ENCODE measurements at regions not wholly inside any gene's neighbourhood (a gene's known extent, or its start where the extent isn't known, plus 50 kb on each side); places are given as distances from the start of the nearest gene placed in this dataset.

DNA sequence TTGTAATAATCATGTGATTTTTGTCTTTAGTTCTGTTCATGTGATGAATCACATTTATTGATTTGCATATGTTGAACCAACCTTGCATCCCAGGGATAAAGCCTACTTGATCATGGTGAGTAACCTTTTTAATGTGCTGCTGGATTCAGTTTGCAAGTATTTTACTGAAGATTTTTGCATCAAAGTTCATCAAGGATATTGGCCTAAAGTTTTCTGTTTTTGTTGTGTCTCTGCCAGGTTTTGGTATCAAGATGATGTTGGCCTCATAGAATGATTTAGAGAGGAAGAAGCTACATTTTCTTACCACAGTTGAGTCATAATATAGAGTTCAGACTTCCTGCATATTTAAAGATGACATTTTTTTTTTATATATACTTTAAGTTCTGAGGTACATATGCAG is 455.9 kb downstream of the PLPP3 start (continued):
- TF ChIP-seq ZBTB4 (CRISPR knock-in tag; IDR thresholded peaks at IDR 0.05; ENCODE audit: borderline replicate concordance) (no peak), ZNF280D (CRISPR knock-in tag; IDR thresholded peaks at IDR 0.05) (no peak), ZNF441 (CRISPR knock-in tag; IDR thresholded peaks at IDR 0.05; ENCODE audit: borderline replicate concordance) (no peak)
- TF ChIP-seq, protein P1, sequence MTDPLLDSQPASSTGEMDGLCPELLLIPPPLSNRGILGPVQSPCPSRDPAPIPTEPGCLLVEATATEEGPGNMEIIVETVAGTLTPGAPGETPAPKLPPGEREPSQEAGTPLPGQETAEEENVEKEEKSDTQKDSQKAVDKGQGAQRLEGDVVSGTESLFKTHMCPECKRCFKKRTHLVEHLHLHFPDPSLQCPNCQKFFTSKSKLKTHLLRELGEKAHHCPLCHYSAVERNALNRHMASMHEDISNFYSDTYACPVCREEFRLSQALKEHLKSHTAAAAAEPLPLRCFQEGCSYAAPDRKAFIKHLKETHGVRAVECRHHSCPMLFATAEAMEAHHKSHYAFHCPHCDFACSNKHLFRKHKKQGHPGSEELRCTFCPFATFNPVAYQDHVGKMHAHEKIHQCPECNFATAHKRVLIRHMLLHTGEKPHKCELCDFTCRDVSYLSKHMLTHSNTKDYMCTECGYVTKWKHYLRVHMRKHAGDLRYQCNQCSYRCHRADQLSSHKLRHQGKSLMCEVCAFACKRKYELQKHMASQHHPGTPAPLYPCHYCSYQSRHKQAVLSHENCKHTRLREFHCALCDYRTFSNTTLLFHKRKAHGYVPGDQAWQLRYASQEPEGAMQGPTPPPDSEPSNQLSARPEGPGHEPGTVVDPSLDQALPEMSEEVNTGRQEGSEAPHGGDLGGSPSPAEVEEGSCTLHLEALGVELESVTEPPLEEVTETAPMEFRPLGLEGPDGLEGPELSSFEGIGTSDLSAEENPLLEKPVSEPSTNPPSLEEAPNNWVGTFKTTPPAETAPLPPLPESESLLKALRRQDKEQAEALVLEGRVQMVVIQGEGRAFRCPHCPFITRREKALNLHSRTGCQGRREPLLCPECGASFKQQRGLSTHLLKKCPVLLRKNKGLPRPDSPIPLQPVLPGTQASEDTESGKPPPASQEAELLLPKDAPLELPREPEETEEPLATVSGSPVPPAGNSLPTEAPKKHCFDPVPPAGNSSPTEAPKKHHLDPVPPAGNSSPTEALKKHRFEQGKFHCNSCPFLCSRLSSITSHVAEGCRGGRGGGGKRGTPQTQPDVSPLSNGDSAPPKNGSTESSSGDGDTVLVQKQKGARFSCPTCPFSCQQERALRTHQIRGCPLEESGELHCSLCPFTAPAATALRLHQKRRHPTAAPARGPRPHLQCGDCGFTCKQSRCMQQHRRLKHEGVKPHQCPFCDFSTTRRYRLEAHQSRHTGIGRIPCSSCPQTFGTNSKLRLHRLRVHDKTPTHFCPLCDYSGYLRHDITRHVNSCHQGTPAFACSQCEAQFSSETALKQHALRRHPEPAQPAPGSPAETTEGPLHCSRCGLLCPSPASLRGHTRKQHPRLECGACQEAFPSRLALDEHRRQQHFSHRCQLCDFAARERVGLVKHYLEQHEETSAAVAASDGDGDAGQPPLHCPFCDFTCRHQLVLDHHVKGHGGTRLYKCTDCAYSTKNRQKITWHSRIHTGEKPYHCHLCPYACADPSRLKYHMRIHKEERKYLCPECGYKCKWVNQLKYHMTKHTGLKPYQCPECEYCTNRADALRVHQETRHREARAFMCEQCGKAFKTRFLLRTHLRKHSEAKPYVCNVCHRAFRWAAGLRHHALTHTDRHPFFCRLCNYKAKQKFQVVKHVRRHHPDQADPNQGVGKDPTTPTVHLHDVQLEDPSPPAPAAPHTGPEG (CRISPR knock-in tag; IDR thresholded peaks at IDR 0.05) = no peak
